Forelimb muscle (tissue), 1 donor: ENCODE measurements at regions not wholly inside any gene's neighbourhood (a gene's known extent, or its start where the extent isn't known, plus 50 kb on each side); places are given as distances from the start of the nearest gene placed in this dataset.

Experiments used
- DNase-seq: peaks from one replicate; pipeline ENCODE4 v3.0.0-alpha.2; 2013; ENCODE audit warnings: low read depth

DNA sequence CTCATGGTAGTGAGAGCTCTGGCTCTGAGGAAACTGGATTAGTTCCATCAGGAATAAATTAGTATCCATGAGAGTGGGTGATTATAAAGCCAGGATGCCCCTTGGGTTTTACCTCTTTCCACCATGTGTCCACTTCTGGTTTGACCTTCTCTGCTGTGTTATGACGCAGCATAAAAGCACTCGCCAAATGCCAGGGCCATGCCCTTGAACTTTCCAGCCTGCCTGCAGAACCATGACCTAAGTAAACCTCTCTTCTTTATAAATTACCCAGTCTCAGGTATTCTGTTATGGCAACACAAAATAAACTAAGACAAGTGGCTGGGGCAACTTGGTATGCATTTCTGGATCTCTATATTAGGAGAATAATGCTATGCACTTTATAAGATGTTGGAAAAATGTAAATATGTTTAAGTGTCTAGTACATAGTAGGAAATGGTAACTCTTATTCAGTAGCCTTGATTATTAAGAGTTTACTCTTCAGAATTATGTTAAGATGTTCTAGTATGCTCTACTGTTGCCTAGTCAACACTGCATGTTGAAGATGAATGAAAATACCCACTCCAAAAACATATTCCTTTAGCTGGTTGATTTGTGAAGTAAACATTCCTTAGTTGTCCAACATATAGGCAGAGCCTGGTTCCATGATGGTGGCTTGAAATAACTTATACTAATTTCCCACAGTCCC, 455.6 kb upstream of the TMPO start:
- DNase-seq = no peak

GRCh38 chr12:98060411-98060810, 455.0 kb upstream of the TMPO start:
- no peak for DNase-seq

GRCh38 chr12:98062464-98063245, 452.7 kb upstream of the TMPO start:
- DNase-seq = no peak

DNA sequence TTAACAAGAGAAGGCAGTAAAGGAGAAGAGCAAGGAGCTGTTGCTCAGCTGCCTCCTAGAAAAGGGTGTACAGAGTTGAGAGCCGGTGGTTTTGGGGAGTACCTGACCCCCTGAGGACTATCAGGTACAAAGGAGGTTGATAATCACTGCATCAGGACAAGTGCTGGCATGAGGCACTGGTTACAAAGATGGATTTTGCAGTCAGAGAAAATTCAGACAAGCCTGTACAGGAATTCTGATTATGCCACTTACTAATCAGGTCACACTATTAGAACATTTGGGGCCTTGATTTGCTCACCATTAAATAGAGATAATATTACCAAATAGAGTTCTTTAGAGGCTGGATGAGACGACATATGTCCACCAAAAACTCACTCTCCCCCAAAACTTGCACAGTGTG, 450.9 kb upstream of the TMPO start:
- DNase-seq = no peak

DNA sequence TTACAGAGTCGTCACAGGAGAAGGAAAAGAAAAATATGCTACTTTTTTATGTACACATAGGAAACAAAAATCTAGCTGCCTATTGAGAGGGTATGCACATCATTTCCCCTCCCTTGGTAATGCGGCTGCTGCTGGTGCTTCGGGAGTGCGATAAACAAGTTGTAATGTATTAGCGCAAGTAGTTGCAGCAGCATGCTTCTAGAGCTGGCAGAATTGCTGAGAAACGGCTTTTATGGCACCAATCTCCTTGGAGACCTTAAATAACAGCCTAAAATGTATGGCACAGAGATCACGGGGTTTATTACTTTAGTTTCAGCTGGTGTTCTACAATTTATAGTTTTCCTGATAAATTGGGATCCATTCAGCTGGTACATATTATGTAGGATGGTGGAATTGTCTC, 447.6 kb upstream of the TMPO start:
- DNase-seq = no peak

DNA sequence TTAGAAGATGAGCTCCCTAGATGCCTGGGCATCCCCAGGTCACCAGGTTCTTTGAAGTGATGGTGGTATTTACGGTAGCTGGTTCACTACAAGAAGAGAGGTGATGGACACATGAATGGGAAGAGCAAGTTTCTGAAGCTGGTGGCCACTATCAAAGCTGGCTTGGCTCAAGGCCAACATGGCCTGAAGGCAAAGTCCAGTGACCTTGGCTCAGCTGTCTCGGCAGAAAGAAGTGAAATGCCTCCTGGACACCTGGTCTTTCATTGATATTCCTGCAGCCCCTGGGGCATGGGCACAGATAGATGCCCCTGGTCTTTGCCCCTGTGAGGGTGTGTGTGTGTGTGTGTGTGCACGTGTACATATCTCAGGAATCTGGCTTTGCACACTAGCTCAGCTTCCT, 441.8 kb upstream of the TMPO start:
- no peak for DNase-seq

- DNase-seq = no peak
Observed at GRCh38 chr12:98074286-98074685, 441.1 kb upstream of the TMPO start.

GRCh38 chr12:98084391-98084790, 431.0 kb upstream of the TMPO start:
- DNase-seq = no peak

- DNase-seq = no peak
Observed at GRCh38 chr12:98085046-98085755, 430.2 kb upstream of the TMPO start.

GRCh38 chr12:98090731-98091130, 424.7 kb upstream of the TMPO start:
- DNase-seq = no peak

GRCh38 chr12:98096436-98096835, 419.0 kb upstream of the TMPO start:
- DNase-seq = no peak

GRCh38 chr12:98106031-98106683, 409.2 kb upstream of the TMPO start:
- DNase-seq = no peak

DNA sequence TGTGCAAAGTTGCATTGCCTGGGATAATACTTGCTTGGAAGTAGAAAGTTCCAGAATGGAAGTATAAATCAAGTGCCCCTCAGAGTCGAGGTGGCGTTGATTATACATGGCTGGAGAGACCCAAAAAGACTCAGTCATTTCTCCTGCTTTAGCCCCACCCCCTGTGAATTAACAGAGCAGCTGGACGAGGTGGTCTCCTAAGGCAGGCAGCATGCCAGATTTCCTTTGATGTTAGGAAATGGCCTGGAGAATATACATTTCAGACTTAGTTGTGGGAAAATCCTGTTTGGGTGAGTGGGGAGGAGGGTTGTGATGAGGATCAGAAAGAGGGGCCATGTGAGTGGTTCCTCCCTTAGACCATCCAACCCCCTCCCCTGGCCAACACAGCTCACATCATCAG, 406.1 kb upstream of the TMPO start:
- no peak for DNase-seq

- no peak for DNase-seq
Observed at GRCh38 chr12:98110536-98110935, 404.9 kb upstream of the TMPO start.

DNA sequence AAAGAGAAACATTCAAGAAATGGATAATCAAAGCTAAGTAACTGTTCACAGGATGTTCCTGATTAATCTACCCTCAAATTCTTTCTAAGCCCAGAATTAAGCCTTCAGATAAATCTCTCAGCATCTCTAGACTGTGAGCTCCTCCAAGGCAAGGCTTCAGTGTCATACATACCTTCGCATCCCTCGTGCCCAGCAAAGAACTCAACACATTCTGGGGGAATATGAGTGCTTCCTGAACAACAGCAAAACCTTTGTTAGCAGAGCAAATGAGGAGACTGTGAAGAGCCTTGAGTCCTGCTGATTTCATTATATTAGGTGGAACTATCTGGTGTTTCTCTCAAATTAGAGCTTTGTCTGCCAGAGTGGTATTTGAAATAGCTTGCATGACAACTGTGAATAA, 401.8 kb upstream of the TMPO start:
- DNase-seq = no peak

DNA sequence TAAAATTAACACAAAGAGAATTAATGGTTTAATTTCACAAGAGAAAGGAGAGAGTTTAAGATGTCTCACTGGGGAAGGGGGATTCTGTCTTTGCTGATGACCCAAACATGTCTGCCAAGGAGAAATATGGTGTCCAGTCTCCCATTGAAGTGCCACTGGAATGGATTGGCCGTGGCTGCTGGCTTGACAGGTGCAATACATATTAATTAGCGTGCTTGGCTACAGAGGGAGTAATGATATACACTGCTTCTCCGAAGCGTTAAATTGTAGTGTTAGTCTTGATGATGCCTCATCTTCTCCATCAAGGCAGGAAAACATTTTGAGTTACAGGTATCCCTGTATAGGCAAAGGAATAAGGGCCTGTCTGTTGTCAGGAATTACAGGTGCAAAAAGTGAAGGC, 393.4 kb upstream of the TMPO start:
- DNase-seq = no peak

DNA sequence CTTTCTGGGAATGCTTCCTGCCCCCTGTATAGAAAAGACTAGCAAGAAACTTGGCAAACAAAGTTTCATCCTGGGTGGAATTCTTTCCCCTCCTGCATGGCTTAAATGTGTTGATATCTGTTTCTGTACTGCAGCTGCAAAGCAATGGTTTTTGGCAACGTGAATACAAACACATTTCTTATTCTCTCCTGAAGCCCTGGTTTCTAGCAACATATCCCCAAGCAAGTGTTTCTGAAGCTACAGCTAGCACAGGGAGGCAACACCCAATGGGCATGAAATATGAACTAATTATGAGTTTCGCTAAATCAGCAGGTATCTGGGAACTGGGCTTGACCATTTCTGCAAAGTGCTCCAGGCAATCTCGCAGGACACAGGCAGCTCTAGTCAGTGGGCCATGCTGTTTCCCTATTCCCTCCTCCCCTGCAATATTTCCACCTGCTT, 392.3 kb upstream of the TMPO start:
- no peak for DNase-seq

DNA sequence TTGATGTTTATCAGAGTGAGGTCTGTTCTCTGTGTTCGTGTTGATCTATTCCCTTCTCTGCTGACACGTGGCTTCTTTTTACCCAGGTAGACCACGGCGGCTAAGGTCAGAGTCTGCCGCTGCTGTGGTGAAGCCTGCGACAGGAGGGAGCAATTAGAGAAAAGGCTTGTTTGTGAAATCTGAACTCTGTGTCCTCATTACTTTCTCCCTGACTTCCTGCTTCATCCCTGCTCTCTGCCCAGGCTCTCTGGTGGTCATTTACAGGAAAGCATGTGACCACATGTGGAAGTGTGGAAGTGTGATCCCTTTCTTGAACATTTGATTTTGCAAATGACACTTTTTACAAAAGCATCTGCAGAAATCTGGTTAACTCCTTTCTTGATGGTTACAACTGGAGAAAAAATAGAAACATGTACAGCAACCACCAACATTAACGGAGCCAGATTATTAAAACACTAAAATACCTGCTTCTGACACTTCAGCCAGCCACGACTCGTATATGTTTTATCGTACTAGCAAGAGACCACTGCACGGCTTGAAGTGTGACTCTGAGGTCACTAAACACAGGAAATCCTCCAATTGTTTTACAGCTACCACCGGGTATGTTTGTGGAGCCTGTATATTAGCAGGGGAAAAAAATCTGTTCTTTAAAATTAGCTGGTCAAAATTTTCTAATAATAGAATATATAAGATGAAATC, 388.6 kb upstream of the TMPO start:
- DNase-seq = no peak

GRCh38 chr12:98127336-98127679, 388.1 kb upstream of the TMPO start:
- no peak for DNase-seq

GRCh38 chr12:98127854-98128253, 387.5 kb upstream of the TMPO start:
- DNase-seq = no peak

DNA sequence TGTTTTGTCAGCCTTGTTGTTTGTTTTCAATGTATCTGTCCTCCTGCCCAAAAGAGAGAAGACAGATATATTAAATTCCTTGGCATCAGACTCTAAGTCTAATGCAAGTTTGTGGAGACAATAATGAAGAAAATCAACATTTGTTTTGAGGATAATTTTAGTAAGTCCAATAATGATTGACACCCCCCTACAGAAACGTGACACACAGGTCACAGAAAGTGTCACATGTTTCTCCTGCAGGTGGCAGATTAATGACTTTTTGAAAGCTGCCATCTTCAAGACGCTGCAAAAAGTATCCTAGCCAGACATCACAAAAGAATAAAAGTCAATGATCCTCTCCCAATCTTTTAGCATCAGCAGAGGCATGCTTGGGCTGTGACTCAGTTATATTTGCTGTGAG, 378.8 kb upstream of the TMPO start:
- no peak for DNase-seq

DNA sequence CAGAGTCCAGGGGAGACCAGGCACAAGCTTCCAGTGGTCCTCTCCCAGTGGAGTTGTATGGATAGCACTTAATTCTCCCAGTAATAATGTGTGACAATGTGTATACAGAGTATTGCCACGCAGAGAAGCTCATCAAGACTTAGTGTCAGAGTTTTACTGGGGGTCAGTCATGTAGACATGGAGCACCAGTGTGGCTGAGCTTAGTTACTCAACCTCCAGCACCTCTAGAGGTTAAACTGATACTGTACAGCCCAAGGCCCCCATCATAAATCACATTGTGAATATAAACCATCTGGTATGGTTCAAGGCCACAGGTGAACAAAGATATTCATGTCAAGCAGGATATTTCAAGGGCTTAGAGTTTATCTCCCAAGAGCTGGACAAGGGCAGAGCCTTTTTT, 378.1 kb upstream of the TMPO start:
- DNase-seq = no peak
